ENCODE measurements at regions not wholly inside any gene's neighbourhood (a gene's known extent, or its start where the extent isn't known, plus 50 kb on each side); places are given as distances from the start of the nearest gene placed in this dataset.

GRCh38 chr3:40661284-40661683, 136.5 kb downstream of the ZNF621 start:
- no peak for TF ChIP-seq POLR2A (IDR thresholded peaks at IDR 0.05)
- TF ChIP-seq CTCF (IDR thresholded peaks at IDR 0.05): no peak

All from esophagus squamous epithelium (tissue), 4 donors.